Natural killer cell (primary cell): ENCODE measurements at regions not wholly inside any gene's neighbourhood (a gene's known extent, or its start where the extent isn't known, plus 50 kb on each side); places are given as distances from the start of the nearest gene placed in this dataset.

Experiments used
- ATAC-seq, 3 donors: fragments of 150-1000 bp in 2 of 3; fragments of 200-7000 bp in 1 of 3; cut with Tn5 transposase; 1 replicate in 1 of 3; 2 replicates in 2 of 3; pipeline ENCODE4 v1.10.0; 2021; ENCODE audit warnings: mild to moderate bottlenecking in 2 of 3, moderate library complexity in 2 of 3
- DNase-seq, 2 donors: peaks; one replicate each; pipeline versions ENCODE4 v3.0.0 to v3.0.0-alpha.2; 2013 to 2021; ENCODE audit warnings: mixed read lengths in 1 of 2
- H3K27ac ChIP-seq: one replicate; pipeline ENCODE4 v1.5.1; 2013; ENCODE audit warnings: mild to moderate bottlenecking, low read length
- H3K27me3 ChIP-seq: one replicate; pipeline ENCODE4 v1.6.1; 2013; ENCODE audit warnings: low read length; ENCODE audit not compliant: control insufficient read depth, insufficient read depth
- H3K36me3 ChIP-seq: one replicate; pipeline ENCODE4 v1.6.1; 2013; ENCODE audit warnings: low read length; ENCODE audit not compliant: control insufficient read depth, insufficient read depth
- H3K4me1 ChIP-seq: one replicate; pipeline ENCODE4 v1.6.1; 2013; ENCODE audit warnings: low read length; ENCODE audit not compliant: control insufficient read depth, insufficient read depth
- H3K4me3 ChIP-seq: one replicate; pipeline ENCODE4 v1.5.1; 2013; ENCODE audit warnings: low read length
- H3K9me3 ChIP-seq: one replicate; pipeline ENCODE4 v1.6.1; 2013; ENCODE audit warnings: low read length; ENCODE audit not compliant: control insufficient read depth, insufficient read depth
- H3K27ac Mint-ChIP-seq, 2 donors: one replicate each; pipeline ENCODE4 v1.8.0; 2022; ENCODE audit warnings: mild to moderate bottlenecking in 2 of 2, mixed read lengths in 2 of 2, moderate library complexity in 1 of 2
- H3K27me3 Mint-ChIP-seq, 2 donors: one replicate each; pipeline ENCODE4 v1.8.0; 2022; ENCODE audit warnings: low read depth in 2 of 2, mixed read lengths in 2 of 2
- H3K36me3 Mint-ChIP-seq: one replicate; pipeline ENCODE4 v1.8.0; 2022; ENCODE audit warnings: mixed read lengths
- H3K4me1 Mint-ChIP-seq, 2 donors: one replicate each; pipeline ENCODE4 v1.8.0; 2022; ENCODE audit warnings: mixed read lengths in 2 of 2
- H3K4me3 Mint-ChIP-seq: one replicate; pipeline ENCODE4 v1.8.0; 2022; ENCODE audit warnings: mild to moderate bottlenecking, moderate library complexity, mixed read lengths
- H3K9me3 Mint-ChIP-seq, 2 donors: one replicate each; pipeline ENCODE4 v1.8.0; 2022; ENCODE audit warnings: mixed read lengths in 2 of 2
- WGBS: methylation state at CpG from one replicate; pipeline ENCODE4 v1.1.7; 2013; ENCODE audit warnings: missing lambda C conversion rate; ENCODE audit not compliant: insufficient coverage; 5-methylcytosine and 5-hydroxymethylcytosine counted together
- intact Hi-C: fragments of 100-400 bp; cut with micrococcal nuclease; formaldehyde crosslinking; loops from one replicate; pipeline ENCODE4 v1.14.2; 2022
- TF ChIP-seq, protein P1 (sequence below): fragments of 200-600 bp; IDR thresholded peaks from one replicate; pipeline ENCODE4 v1.8.0; 2022; ENCODE audit warnings: antibody characterized with exemption

- intact Hi-C loops = no loop called here
- peaks cover 16% of the 10 kb centered on the region for H3K9me3 ChIP-seq
- H3K36me3 Mint-ChIP-seq = no peaks in the 10 kb centered on the region
- peaks cover 8 to 22% of the 10 kb centered on the region in 2 donors for H3K9me3 Mint-ChIP-seq
- no peaks in the 10 kb centered on the region for H3K4me1 Mint-ChIP-seq
- TF ChIP-seq, protein P1, sequence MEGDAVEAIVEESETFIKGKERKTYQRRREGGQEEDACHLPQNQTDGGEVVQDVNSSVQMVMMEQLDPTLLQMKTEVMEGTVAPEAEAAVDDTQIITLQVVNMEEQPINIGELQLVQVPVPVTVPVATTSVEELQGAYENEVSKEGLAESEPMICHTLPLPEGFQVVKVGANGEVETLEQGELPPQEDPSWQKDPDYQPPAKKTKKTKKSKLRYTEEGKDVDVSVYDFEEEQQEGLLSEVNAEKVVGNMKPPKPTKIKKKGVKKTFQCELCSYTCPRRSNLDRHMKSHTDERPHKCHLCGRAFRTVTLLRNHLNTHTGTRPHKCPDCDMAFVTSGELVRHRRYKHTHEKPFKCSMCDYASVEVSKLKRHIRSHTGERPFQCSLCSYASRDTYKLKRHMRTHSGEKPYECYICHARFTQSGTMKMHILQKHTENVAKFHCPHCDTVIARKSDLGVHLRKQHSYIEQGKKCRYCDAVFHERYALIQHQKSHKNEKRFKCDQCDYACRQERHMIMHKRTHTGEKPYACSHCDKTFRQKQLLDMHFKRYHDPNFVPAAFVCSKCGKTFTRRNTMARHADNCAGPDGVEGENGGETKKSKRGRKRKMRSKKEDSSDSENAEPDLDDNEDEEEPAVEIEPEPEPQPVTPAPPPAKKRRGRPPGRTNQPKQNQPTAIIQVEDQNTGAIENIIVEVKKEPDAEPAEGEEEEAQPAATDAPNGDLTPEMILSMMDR = no peak
- no peak for DNase-seq
- H3K27me3 ChIP-seq = no peaks in the 10 kb centered on the region
- no peak for ATAC-seq
- no peak overlapping the region for H3K4me3 Mint-ChIP-seq
- no peak overlapping the region for H3K27ac Mint-ChIP-seq
- H3K4me3 ChIP-seq = no peak overlapping the region
- no peak overlapping the region for H3K27ac ChIP-seq
- H3K4me1 ChIP-seq = no peaks in the 10 kb centered on the region
- H3K36me3 ChIP-seq = no peaks in the 10 kb centered on the region
- WGBS = 75% methylated on average over 3 of the region's 4 CpGs
- H3K27me3 Mint-ChIP-seq = no peaks in the 10 kb centered on the region
Measured at GRCh38 chr7:52959878-52960660, 75.4 kb upstream of the POM121L12 start.

GRCh38 chr7:52959336-52959735 lies 76.1 kb upstream of the POM121L12 start:
- H3K4me3 ChIP-seq = no peak overlapping the region
- Mint-ChIP-seq H3K4me1 (no peaks in the 10 kb centered on the region), H3K27me3 (no peaks in the 10 kb centered on the region), H3K4me3 (no peak overlapping the region), H3K27ac (no peak overlapping the region), H3K36me3 (peaks cover 3% of the 10 kb centered on the region), H3K9me3 (peaks cover 13 to 25% of the 10 kb centered on the region in 2 donors)
- H3K36me3 ChIP-seq = no peaks in the 10 kb centered on the region
- H3K27me3 ChIP-seq = no peaks in the 10 kb centered on the region
- intact Hi-C loops = no loop called here
- ATAC-seq = no peak
- TF ChIP-seq, protein P1 = no peak
- H3K27ac ChIP-seq = no peak overlapping the region
- WGBS = 68% methylated on average over 1 of the region's 1 CpG
- no peaks in the 10 kb centered on the region for H3K4me1 ChIP-seq
- DNase-seq = no peak
- H3K9me3 ChIP-seq = peaks cover 13% of the 10 kb centered on the region

- Mint-ChIP-seq H3K27ac (no peak overlapping the region), H3K4me1 (no peaks in the 10 kb centered on the region), H3K4me3 (no peak overlapping the region), H3K36me3 (peaks cover 6% of the 10 kb centered on the region), H3K9me3 (peaks cover 13 to 25% of the 10 kb centered on the region in 2 donors), H3K27me3 (no peaks in the 10 kb centered on the region)
- H3K9me3 ChIP-seq = peaks cover 8% of the 10 kb centered on the region
- intact Hi-C loops = no loop called here
- ATAC-seq = no peak
- H3K27me3 ChIP-seq = no peaks in the 10 kb centered on the region
- no peak overlapping the region for H3K4me3 ChIP-seq
- DNase-seq = no peak
- no peak overlapping the region for H3K27ac ChIP-seq
- no peaks in the 10 kb centered on the region for H3K4me1 ChIP-seq
- TF ChIP-seq, protein P1 = no peak
- 93% methylated on average over 3 of the region's 4 CpGs for WGBS
- no peaks in the 10 kb centered on the region for H3K36me3 ChIP-seq
Measured at GRCh38 chr7:52958621-52959140, 76.8 kb upstream of the POM121L12 start.
